ENCODE measurements at regions not wholly inside any gene's neighbourhood (a gene's known extent, or its start where the extent isn't known, plus 50 kb on each side); places are given as distances from the start of the nearest gene placed in this dataset.

DNA sequence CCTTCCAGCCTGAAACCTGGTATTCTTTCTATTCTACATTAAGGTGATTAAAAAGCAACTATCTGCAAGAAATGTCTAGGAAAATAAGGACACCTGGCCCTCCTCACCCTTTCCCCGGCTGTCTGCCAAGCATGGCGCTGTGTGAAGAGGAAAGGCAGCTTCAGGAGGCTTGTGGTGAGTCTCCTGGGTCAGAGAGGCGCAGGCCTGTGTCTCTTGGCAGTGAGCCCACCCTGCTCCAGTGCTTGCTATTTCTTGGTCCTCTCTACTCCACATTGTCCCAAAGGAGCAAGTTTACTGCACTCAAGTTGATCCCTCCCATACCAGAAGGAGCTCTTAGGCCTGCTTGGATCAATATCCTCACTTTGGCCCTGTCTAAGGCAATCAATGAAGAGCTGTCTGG, 520.7 kb upstream of the B3GAT1 start:
- TF ChIP-seq, protein P1, sequence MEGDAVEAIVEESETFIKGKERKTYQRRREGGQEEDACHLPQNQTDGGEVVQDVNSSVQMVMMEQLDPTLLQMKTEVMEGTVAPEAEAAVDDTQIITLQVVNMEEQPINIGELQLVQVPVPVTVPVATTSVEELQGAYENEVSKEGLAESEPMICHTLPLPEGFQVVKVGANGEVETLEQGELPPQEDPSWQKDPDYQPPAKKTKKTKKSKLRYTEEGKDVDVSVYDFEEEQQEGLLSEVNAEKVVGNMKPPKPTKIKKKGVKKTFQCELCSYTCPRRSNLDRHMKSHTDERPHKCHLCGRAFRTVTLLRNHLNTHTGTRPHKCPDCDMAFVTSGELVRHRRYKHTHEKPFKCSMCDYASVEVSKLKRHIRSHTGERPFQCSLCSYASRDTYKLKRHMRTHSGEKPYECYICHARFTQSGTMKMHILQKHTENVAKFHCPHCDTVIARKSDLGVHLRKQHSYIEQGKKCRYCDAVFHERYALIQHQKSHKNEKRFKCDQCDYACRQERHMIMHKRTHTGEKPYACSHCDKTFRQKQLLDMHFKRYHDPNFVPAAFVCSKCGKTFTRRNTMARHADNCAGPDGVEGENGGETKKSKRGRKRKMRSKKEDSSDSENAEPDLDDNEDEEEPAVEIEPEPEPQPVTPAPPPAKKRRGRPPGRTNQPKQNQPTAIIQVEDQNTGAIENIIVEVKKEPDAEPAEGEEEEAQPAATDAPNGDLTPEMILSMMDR (IDR thresholded peaks at IDR 0.05 in 2 of 3, conservative IDR thresholded peaks at IDR 0.05 in 1 of 3; ENCODE audit: borderline replicate concordance in 1 of 3, insufficient read depth in 1 of 3, low read depth in 2 of 3, low read length in 2 of 3) = no peak
- TF ChIP-seq ATF3 (IDR thresholded peaks at IDR 0.05) = no peak
- no peak for TF ChIP-seq SP1 (IDR thresholded peaks at IDR 0.05; ENCODE audit: low read depth)
- no peak for TF ChIP-seq REST (IDR thresholded peaks at IDR 0.05; ENCODE audit: low read depth)

Data from HCT116 (cell line).